ENCODE measurements at regions not wholly inside any gene's neighbourhood (a gene's known extent, or its start where the extent isn't known, plus 50 kb on each side); places are given as distances from the start of the nearest gene placed in this dataset.

- TF ChIP-seq CTCF (IDR thresholded peaks at IDR 0.05; ENCODE audit: extremely low read depth, missing control alignments), result no peak
- no peak for DNase-seq (ENCODE audit: low spot score)
Observed at GRCh38 chr9:121564504-121565260, 65.0 kb upstream of the GGTA1 start.

GRCh38 chr9:121566481-121567465, 67.1 kb upstream of the GGTA1 start:
- DNase-seq (ENCODE audit: low spot score), result no peak
- TF ChIP-seq CTCF (IDR thresholded peaks at IDR 0.05; ENCODE audit: extremely low read depth, missing control alignments), result no peak

- no peak for DNase-seq (ENCODE audit: low spot score)
- TF ChIP-seq CTCF (IDR thresholded peaks at IDR 0.05; ENCODE audit: extremely low read depth, missing control alignments), result no peak
Observed at GRCh38 chr9:121567500-121568342, 68.1 kb upstream of the GGTA1 start.

- no peak for TF ChIP-seq CTCF (IDR thresholded peaks at IDR 0.05; ENCODE audit: extremely low read depth, missing control alignments)
- no peak for DNase-seq (ENCODE audit: low spot score)
Observed at GRCh38 chr9:121568343-121569265, 69.0 kb upstream of the GGTA1 start.

GRCh38 chr9:121569266-121569648, 69.6 kb upstream of the GGTA1 start:
- TF ChIP-seq CTCF (IDR thresholded peaks at IDR 0.05; ENCODE audit: extremely low read depth, missing control alignments), result no peak
- no peak for DNase-seq (ENCODE audit: low spot score)

GRCh38 chr9:121572581-121572980, 72.9 kb upstream of the GGTA1 start:
- no peak for TF ChIP-seq CTCF (IDR thresholded peaks at IDR 0.05; ENCODE audit: extremely low read depth, missing control alignments)
- no peak for DNase-seq (ENCODE audit: low spot score)
